Cardiac muscle cell (in vitro differentiated cells and primary cell): ENCODE measurements at regions not wholly inside any gene's neighbourhood (a gene's known extent, or its start where the extent isn't known, plus 50 kb on each side); places are given as distances from the start of the nearest gene placed in this dataset.

Source experiments
- DNase-seq, 2 donors: peaks; one replicate each; pipeline versions ENCODE4 v3.0.0 to v3.0.0-alpha.2; 2010 to 2017; ENCODE audit warnings: low read depth in 1 of 2, low spot score in 1 of 2
- H3K27ac ChIP-seq: fragments of 200-600 bp; sonication (generic); 2 replicates; pipeline ENCODE4 v1.5.1; 2016
- H3K27me3 ChIP-seq: fragments of 200-600 bp; sonication (generic); 2 replicates; pipeline ENCODE4 v1.6.0; 2016; ENCODE audit warnings: control low read depth
- H3K36me3 ChIP-seq: fragments of 200-600 bp; sonication (generic); 2 replicates; pipeline ENCODE4 v1.5.1; 2016; ENCODE audit warnings: control low read depth
- H3K4me1 ChIP-seq: fragments of 200-600 bp; sonication (generic); 2 replicates; pipeline ENCODE4 v1.8.1; 2017; ENCODE audit warnings: low read depth, mild to moderate bottlenecking, mixed run types
- H3K4me3 ChIP-seq: fragments of 200-600 bp; sonication (generic); 2 replicates; pipeline ENCODE4 v1.5.1; 2016; ENCODE audit warnings: mild to moderate bottlenecking
- H3K9me3 ChIP-seq: fragments of 200-600 bp; sonication (generic); 2 replicates; pipeline ENCODE4 v1.5.1; 2017; ENCODE audit warnings: low read depth, mild to moderate bottlenecking, control low read depth
- CTCF ChIP-seq: IDR thresholded peaks from 2 replicates; pipeline ENCODE4 v1.5.1; 2012; ENCODE audit warnings: low read depth, mild to moderate bottlenecking, low read length

GRCh38 chr10:7488418-7488829 is 77.6 kb upstream of the SFMBT2 start:
- H3K4me1 ChIP-seq: peaks cover 18% of the 10 kb centered on the region
- TF ChIP-seq CTCF: no peak
- H3K27me3 ChIP-seq: no peaks in the 10 kb centered on the region
- no peaks in the 10 kb centered on the region for H3K9me3 ChIP-seq
- H3K36me3 ChIP-seq: no peaks in the 10 kb centered on the region
- DNase-seq: peak; percentile 64 to 67
- no peak overlapping the region for H3K27ac ChIP-seq
- no peak overlapping the region for H3K4me3 ChIP-seq

GRCh38 chr10:7487528-7487927 is 76.7 kb upstream of the SFMBT2 start:
- Histone ChIP-seq H3K9me3 (no peaks in the 10 kb centered on the region), H3K27me3 (no peaks in the 10 kb centered on the region), H3K4me1 (peaks cover 18% of the 10 kb centered on the region), H3K36me3 (no peaks in the 10 kb centered on the region), H3K27ac (no peak overlapping the region), H3K4me3 (no peak overlapping the region)
- TF ChIP-seq CTCF: no peak
- DNase-seq: no peak

- Histone ChIP-seq H3K4me1 (peaks cover 18% of the 10 kb centered on the region), H3K36me3 (no peaks in the 10 kb centered on the region), H3K27me3 (no peaks in the 10 kb centered on the region), H3K27ac (no peak overlapping the region), H3K4me3 (no peak overlapping the region), H3K9me3 (no peaks in the 10 kb centered on the region)
- TF ChIP-seq CTCF: no peak
- DNase-seq: no peak
These were observed 75.7 kb upstream of the SFMBT2 start for GRCh38 chr10:7486528-7486927.

GRCh38 chr10:7485799-7486198 is 75.0 kb upstream of the SFMBT2 start:
- H3K4me3 ChIP-seq: no peak overlapping the region
- no peak for TF ChIP-seq CTCF
- no peak for DNase-seq
- no peaks in the 10 kb centered on the region for H3K9me3 ChIP-seq
- no peak overlapping the region for H3K27ac ChIP-seq
- H3K4me1 ChIP-seq: peaks cover 18% of the 10 kb centered on the region
- no peaks in the 10 kb centered on the region for H3K27me3 ChIP-seq
- H3K36me3 ChIP-seq: no peaks in the 10 kb centered on the region

- TF ChIP-seq CTCF: no peak
- no peaks in the 10 kb centered on the region for H3K36me3 ChIP-seq
- no peak overlapping the region for H3K27ac ChIP-seq
These were observed 74.4 kb upstream of the SFMBT2 start for GRCh38 chr10:7485244-7485556.

More at GRCh38 chr10:7485244-7485556, 74.4 kb upstream of the SFMBT2 start:
- no peaks in the 10 kb centered on the region for H3K9me3 ChIP-seq
- no peak for DNase-seq
- no peaks in the 10 kb centered on the region for H3K27me3 ChIP-seq
- H3K4me1 ChIP-seq: peaks cover 18% of the 10 kb centered on the region
- no peak overlapping the region for H3K4me3 ChIP-seq
